GM19397 (cell line): ENCODE measurements at regions not wholly inside any gene's neighbourhood (a gene's known extent, or its start where the extent isn't known, plus 50 kb on each side); places are given as distances from the start of the nearest gene placed in this dataset.
"Not testable (repeated sequence)": the region's sequence is repeated elsewhere in the genome, so short reads cannot be mapped to it uniquely, and the experiment has no call there.

ENCODE experiments used
- ATAC-seq: cut with Tn5 transposase; IDR thresholded peaks from one replicate; pipeline ENCODE4 v1.9.1; 2021; ENCODE audit warnings: mild to moderate bottlenecking, moderate library complexity; ENCODE audit not compliant: unreplicated experiment

DNA sequence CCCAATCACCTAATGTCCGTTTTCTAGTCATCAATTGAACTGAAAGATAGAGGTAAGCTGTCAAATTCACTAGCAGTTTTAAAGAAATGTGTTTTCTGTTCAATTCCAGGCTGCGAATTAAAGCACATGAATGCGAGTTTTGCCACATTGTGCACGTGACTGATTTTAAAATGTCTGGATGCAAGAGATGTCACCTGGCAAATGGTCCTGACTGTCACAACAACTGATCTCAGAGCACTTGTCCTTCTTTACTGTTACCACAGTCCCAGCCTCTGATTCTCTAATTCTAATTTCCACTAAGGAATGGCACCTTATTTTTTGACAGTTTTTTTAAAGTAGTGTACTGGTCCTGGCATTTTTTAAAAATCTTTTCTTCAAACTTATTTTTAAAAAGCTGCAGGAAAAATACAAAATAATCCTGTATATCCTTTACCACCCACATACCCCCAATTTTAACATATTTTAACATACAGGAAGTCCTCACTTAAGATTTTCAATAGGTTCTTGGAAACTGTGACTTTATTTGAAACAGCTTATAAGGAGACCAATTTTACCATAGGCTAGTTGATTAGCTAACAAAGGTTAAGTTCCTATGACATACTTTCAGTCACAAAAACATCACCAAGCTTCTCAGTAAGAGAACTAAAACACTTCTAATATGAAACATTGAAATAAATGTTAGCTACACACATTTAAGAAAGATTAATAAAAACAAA lies 1364.3 kb downstream of the EFNA5 start:
- no peak for ATAC-seq

GRCh38 chr5:106303911-106304310 lies 1366.8 kb downstream of the EFNA5 start:
- ATAC-seq = no peak

DNA sequence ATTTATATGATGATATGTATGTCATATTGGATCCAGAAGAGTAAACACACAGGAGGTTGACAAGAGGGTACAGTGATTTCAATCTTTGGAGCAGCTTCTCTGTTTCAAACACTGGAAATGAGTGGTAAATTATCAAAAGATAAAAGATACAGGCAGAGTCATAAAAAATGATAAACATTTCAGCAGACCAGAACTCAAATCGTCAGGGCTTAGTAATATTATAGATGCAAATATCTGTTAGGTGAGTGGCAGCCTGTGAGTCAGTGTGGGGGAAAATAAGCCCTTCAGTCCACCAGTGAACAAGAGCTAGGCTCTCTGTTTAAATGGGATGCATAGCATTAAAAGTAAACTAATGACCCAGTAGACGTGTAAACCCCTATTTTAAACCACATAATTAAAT lies 1378.1 kb downstream of the EFNA5 start:
- ATAC-seq = no peak

GRCh38 chr5:106290841-106291240 lies 1379.9 kb downstream of the EFNA5 start:
- ATAC-seq = no peak

- ATAC-seq = no peak
Observed at GRCh38 chr5:106288979-106289378, 1381.8 kb downstream of the EFNA5 start.

DNA sequence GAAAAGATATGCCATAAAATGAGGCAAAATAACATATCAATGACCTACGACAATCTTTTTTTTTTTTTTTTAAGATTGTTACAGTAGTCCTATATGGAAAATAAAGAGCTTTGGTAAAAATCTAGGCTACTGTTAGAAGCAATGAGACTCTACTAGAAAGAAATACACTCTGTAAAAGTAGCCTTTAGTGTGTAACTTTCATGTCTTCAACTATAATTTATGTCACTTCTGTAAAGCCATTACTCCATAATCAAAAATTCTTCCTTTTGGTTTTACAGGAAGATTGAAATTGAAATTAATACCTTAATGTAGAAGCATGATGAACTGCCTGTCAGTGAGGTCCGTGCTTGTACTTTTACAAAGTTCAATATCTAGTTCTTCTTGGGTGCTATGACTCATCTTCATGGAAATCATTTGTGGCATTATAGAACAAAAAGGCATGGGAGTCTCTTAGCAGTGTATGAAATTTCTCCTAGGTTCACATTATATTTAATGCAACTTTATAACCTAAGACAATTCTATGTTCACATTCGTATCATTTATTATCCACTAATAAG lies 1393.1 kb downstream of the EFNA5 start:
- ATAC-seq = no peak

- ATAC-seq = no peak
Observed at GRCh38 chr5:106269252-106269843, 1401.4 kb downstream of the EFNA5 start.

DNA sequence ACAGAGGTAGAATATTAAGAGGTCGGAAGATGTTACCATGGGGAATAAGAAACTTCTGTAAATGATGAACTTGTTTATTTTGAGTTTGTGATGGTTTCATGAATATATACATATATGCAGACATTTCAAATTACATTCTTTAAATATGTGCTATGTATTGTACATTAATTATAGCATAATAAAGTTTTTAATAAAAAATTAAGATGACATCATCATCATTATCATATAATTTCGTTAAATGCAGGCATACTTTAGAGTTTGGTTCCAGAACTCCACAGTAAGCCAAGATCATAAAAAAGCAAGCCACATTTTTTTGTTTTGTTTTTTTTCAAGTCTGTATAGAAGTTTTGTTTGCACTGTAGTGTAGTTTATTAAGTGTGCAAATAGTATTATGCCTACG lies 1403.5 kb downstream of the EFNA5 start:
- no peak for ATAC-seq

DNA sequence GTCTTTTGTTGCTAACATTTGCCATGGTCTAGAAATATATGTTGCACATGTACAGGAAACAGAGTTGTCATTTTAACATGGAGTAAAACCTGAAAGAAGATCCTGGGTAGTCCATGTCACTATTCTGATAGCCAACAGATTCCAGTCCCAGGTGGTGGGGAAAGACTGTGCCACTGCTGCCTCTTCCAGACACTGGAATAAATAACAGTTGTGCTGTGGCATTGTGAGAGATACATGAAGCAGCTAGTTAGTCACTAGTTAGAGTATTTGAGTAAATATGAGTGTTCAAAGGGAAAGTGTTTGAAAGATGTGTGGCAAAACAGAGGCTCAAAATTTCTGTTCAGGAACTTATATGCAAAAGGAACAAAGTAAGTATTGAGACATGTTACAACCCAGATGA lies 1408.3 kb downstream of the EFNA5 start:
- no peak for ATAC-seq

DNA sequence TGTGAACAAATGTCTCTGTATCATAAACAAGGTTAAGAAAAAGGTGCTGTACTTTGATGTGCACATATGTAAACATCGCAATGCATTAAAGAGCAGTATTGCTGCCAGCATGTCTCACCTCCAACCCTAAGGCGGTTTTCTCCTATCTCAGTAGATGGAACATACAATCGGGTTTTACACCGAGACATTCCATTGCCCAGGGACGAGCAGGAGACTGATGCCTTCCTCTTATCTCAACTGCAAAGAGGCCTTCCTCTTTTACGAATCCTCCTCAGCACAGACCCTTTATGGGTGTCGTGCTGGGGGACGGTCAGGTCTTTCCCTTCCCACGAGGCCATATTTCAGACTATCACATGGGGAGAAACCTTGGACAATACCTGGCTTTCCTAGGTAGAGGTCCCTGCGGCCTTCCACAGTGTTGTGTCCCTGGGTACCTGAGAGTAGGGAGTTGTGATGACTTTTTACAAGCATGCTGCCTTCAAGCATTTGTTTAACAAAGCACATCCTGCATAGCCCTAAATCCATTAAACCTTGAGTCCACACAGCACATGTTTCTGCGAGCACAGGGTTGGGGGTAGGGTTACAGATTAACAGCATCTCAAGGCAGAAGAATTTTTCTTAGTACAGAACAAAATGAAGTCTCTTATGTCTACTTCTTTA lies 1411.2 kb downstream of the EFNA5 start:
- ATAC-seq = not testable (repeated sequence)

GRCh38 chr5:106258591-106259125 lies 1412.1 kb downstream of the EFNA5 start:
- ATAC-seq = no peak

- no peak for ATAC-seq
Observed at GRCh38 chr5:106254784-106255183, 1416.0 kb downstream of the EFNA5 start.

DNA sequence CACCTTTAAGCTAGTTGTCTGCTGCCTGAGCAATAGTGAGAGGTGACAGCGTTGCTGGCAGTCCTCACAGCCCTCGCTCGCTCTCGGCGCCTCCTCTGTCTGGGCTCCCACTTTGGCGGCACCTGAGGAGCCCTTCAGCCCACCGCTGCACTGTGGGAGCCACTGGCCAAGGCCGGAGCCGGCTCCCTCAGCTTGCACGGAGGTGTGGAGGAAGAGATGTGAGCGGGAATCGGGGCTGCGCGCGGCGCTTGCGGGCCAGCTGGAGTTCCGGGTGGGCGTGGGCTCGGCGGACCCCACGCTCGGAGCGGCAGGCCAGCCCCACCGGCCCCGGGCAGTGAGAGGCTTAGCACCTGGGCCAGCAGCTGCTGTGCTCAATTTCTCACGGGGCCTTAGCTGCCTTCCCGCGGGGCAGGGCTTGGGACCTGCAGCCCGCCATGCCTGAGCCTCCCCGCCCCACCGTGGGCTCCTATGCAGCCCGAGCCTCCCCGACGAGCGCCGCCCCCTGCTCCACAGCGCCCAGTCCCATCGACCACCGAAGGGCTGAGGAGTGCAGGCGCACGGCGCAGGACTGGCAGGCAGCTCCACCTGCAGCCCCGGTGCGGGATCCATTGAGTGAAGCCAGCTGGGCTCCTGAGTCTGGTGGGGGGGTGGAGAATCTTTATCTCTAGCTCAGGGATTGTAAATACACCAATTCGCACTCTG lies 1424.5 kb downstream of the EFNA5 start:
- ATAC-seq = not testable (repeated sequence)

GRCh38 chr5:106241409-106241808 lies 1429.3 kb downstream of the EFNA5 start:
- ATAC-seq = no peak

GRCh38 chr5:106205916-106206571 lies 1464.7 kb downstream of the EFNA5 start:
- ATAC-seq = no peak

DNA sequence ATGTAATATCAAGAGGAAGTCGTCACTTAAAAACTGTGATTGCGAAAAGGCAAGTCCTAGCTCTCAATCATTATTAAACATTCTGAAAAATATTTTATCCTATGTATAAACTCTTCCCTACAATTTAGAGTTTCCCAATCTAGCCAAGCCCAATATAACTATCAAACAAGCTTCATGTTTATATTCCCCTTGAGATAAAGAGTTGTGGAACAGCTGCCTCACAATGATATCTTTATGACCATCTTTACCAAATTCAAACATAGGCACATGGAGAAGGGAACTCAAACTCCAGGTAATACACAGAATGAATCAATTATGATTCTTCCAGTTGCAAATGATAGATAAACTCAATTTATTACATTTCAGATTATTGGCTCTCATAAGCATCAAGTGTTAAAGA lies 1468.7 kb downstream of the EFNA5 start:
- ATAC-seq = no peak

- no peak for ATAC-seq
Observed at GRCh38 chr5:106200971-106201370, 1469.8 kb downstream of the EFNA5 start.

- no peak for ATAC-seq
Observed at GRCh38 chr5:106195679-106196474, 1474.9 kb downstream of the EFNA5 start.

DNA sequence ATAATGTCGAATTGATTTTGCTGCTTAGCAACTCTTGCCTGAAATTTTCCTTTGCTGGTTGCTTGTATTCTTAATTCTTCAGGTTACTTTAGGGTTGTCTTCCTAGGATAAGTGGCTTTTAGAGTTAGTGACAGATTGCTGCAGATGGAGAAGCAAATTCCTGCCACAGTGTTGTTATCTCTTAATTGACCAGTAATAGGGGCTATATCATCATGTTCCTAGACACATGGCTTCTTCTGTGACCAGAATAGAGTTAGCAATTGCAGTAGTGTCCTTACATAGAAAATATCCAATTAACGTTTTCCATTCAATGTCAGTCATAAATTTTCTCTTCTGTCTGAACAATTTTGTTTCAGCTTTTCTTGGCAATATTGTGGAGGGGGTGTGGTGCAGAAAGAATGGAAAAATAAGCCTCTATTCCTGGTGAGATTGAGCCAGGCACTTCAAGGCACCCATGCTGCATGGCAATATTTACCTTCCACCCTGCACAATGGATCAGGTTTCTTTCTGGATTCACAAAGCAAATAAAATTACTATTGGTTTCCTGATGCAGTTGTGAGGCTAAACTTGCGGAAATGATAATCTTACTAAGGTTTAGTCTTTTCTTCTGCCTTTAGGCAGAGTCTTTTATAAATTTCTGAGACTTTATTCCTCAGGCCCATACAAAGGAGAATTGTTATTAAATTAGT lies 1481.5 kb downstream of the EFNA5 start:
- ATAC-seq = no peak
